Activated CD4-positive, alpha-beta T cell treated with anti-CD3 and anti-CD28 coated beads, Interleukin-2, amount 50 U/mL, for 16 hours (primary cell): ENCODE measurements at regions not wholly inside any gene's neighbourhood (a gene's known extent, or its start where the extent isn't known, plus 50 kb on each side); places are given as distances from the start of the nearest gene placed in this dataset.
"Not testable (repeated sequence)": the region's sequence is repeated elsewhere in the genome, so short reads cannot be mapped to it uniquely, and the experiment has no call there.

Experiments used
- DNase-seq: peaks from one replicate; pipeline ENCODE4 v3.0.0-alpha.2; 2020

DNA sequence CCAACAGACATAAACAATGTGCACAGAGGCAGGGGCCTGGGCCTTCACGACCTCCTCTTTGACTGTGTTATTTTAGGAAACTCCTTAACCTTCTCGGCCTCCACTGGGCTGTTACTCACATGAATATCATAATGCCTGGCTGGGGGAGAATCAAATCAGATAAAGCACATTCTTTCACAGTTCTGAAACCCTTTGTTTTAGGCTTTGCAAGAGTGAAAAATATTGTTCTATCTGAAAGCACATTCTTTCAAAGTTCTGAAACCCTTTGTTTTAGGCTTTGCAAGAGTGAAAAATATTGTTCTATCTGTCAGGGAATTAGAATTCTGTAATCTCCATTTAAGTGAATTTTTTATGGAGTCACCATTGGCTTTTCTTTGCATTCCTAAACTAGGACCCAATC lies 50.7 kb upstream of the SYNDIG1 start:
- no peak for DNase-seq

DNA sequence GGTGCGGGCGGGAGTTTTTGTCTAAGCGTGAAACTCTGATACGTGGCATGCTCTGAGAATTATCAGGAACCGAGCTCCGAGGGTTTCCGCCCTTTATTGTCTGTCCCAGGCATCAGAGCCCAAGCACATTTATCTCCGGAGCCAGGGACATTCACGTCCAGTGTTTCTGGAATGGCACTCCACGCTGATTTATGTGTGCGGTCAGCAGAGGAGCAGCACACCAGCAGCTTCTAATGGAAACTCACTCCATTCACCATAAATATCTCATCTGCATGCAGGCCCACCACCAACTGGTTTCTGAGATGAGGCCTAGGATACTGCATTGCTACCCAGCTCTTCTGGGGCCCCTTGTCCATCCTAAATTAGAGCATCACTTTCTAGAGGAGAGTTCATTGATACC lies 51.9 kb upstream of the SYNDIG1 start:
- DNase-seq = no peak

DNA sequence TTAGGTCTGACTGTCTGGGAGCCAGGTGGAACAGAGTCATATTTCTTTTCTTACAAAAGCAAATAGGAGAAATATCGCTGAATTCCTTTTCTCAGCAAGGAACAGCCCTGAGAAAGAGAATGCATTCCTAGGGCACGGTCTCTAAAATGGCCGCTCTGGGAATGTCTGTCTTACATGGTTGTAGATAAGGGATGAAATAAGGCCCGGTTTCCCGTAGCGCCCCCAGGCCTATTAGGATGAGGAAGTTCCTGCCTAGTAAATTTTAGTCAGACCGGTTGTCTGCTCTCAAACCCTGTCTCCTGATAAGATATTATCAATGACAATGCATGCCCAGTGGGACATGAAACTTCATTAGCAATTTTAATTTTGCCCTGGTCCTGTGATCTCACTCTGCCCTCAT lies 54.0 kb upstream of the SYNDIG1 start:
- DNase-seq = not testable (repeated sequence)

DNA sequence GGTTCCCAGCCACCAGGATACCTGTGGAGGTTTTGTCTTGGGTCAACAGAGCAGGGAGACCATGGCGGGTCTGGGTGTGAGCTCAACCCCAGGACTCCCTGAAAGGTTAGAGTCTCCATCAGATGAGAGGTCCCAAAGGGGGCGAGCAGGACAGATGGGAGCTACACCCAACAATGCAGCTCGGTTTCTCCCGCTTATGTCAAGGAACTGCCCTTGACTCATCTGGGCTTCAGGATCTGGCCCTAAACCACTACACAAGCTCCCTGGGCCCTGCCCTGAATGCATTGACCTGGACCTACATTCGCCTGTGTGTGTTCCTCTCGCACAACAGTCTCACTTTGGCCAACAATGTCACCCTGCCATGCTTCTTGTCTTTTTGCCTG lies 57.6 kb upstream of the SYNDIG1 start:
- no peak for DNase-seq

DNA sequence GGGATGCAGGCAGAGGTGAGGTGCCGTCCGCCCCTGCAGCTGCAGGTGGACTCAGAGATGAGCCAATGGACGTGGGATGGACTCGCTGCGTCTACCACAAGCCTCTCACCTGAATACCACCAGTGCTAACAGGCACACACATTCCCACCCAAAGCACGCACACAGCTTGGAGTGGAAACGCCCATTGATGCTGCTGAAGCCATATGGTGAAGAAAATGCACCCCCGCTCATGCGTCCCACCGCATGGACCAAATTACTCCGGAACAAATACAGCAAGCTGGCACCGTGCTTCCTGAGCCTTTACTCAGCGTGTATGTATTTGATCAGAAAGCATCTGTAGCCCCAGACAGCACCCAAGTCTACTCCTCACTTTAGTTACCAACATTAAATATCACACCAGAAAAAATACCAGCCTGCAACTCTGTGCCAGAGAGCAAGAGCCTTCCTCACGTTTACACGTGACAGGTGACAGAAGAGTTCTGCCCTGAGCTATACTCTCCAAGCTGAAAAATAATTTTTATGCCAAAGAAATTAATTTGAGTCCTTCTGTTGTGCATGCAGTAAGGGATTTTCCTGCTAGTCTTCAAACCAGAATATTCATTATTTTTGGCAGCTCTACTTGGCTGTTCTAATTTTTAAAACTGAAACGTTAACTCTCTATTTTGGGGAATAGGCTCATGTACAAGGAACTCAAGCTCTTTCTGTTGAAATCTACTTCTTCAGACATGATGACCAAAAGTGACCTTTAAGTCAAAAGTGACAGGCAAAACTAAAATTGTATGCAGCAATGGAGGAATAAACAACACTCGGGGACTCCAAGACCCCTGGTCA lies 58.2 kb upstream of the SYNDIG1 start:
- no peak for DNase-seq

DNA sequence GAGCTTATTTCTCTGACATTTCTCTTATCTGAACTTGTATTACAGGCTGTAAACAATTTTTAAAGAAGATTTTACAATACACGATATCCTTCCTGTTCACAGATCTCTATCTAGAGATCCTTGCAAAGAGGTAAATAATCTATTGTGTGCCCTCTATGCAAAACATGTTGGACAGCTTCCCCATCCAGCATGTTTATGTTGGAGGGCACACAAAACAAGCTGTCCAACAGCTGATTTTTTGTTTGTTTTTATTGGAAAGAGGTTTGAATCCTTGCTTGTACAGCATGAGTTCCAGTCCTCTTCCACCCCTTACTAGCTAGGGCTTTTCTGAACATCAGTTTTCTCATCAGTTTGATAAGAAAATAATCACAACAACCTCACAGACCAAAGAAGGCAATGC lies 62.3 kb upstream of the SYNDIG1 start:
- no peak for DNase-seq

DNA sequence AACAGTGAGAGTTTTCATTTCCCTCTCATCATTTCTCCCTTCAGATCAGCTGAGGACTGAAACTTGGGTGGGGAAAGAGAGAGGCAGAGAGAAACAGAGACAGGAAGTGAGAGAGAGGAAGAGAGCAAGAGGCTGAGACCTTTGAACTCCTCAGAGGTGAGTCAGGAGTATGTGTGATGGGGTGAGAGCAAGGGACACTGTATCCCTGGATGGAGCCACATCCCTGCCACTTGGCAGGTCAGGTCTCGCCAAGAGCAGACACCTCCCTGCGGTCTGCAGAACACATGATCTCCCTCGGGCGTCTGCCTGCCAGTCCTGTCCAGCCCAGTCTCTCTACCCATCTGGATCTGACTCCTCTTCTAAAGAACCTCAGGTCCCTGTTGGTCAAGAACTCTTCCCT lies 62.7 kb upstream of the SYNDIG1 start:
- DNase-seq = peak; percentile 8

DNA sequence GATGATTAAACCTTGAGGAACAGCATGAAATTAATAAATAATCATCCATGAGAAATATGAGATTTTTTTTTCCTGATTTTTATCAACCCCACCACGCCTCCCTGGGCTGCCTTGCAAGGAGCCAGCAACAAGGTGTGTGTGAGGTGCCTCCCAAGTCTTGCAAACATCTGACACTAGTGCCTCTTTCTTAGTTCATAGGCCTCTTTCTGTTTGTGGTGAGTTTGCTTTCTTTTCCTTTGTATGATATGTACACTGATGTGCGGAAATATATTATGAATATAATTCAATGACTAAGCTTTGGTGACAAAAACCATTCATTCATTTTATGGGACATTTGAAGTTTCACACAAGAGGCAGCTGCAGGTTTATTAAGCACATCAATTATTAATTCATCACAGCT lies 63.2 kb upstream of the SYNDIG1 start:
- DNase-seq = no peak

DNA sequence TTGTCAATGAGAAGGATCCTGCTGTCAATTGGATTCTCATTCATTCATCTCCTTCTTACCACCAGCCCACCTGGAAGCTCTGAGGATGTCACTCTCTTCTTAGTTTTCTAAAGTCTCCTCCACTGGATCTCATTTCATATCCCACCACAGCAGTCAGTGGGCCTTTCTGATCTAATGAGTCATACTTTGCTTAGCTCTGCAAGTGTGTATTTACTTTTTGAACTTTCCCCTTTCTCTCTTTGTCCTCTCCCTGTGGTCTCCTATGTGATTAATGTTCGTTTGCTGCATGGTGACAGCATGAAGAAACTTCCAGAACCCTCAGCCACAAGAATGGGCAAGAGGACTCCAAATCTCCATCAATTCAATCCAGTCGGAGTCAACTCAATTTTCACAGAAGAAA lies 63.6 kb upstream of the SYNDIG1 start:
- no peak for DNase-seq

DNA sequence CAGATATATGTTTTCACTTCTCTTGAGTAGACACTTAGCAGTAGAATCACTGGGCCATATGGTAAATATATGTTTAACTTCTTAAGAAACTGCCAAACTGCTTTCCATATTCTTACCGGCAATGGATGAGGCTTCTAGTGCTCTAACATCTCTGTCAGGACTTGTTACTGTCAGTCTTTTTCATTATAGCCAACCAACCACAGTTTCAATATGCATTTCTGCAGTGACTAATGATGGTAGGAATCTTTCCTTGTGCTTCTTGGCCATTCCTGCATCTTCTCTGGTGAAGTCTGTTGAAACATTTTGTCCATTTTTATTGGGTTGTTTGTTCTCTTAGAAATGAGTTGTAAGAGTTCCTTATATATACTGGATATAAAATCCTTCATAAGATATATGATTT lies 66.0 kb upstream of the SYNDIG1 start:
- no peak for DNase-seq

DNA sequence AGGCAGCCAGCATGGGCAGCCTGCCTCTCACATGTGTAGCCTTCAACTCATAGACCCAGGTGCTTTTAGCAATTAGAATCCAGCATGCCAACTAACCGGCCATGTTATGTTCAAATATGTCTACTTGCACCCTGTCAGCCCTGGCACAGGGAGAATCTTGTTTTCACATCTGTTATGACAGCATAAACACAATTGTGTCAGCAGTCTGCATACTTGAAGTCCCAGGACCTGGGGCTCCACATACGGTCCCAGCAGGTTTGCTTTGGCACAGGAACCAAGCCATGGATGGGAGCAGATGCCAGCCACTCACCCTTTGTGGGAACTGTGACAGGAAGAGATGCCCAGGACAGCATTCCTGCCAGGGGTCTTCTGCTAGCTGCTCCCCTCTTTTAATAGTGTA lies 67.2 kb upstream of the SYNDIG1 start:
- no peak for DNase-seq

DNA sequence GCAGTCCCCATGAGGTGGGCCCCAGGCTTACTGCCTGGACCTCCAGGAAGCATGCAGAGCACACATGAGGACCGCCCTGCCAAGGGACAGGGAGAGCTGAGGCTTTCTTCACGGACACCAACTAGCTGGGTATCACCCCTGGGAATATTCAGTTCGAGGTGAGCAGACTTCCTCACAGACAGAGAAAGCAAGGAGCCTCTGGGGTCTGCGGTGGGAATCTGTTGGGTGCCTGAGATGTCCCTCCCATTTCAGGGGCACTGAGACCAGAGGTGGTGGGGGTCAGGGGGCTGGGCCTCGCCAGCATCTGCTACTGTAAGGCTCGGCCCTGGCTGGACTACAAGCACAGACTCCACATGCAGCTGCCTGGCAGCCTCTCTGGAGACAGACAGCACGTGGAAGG lies 74.3 kb upstream of the SYNDIG1 start:
- no peak for DNase-seq

DNA sequence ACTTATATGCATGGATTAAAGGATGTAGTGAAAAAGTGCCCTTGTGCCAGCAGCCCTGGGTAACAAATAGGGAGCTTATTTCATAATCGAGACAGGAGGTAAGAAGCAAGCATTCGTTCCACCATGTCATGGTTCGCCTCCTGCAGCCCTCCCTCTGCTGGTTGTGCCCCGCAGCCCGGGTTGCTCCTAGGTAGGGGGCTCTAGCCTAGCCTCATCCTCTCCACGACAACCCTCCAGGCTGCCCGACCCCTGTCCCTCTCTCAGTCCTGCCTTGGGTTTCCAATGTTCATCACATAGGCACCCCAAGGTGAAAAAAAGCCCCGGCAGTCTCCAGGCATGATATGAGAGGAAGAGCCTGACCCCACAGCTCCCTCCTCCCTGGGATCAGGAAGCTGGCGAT lies 75.5 kb upstream of the SYNDIG1 start:
- DNase-seq = no peak

DNA sequence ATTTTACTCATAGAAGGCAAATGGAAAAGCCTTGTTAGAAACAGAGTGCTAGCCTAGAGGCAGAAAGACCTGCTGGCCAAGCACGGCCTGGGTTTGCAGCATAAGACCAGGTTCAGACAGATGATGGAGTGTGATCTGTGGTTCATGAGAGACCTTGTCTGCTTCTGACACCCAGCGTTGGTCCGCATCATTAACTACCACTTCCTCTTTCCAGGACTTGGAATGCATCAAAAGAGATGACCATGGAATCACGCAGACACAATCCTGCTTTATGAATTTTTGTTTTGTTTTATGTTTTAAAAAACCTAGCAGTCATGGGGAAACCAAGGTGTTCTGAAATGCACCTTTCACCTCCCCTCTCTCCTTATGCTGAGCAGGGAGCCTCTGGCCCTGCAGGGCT lies 76.8 kb upstream of the SYNDIG1 start:
- DNase-seq = no peak

DNA sequence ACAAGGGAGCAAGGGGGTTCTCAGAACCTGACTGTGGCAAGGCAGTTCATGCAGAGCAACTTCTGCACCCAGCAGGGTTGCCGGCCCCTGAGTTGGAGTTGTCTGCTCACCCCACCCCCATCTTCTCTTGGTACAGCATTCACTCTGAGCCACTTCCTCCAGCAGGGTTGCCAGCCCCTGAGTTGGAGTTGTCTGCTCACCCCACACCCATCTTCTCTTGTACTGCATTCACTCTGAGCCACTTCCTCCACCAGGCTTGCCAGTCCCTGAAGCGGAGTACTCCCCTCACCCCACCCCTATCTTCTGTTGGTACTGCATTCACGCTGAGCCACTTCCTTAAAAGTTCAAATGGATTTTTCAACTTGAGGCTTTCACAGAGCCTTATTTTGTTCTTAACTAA lies 79.7 kb upstream of the SYNDIG1 start:
- peak; percentile 12 for DNase-seq

DNA sequence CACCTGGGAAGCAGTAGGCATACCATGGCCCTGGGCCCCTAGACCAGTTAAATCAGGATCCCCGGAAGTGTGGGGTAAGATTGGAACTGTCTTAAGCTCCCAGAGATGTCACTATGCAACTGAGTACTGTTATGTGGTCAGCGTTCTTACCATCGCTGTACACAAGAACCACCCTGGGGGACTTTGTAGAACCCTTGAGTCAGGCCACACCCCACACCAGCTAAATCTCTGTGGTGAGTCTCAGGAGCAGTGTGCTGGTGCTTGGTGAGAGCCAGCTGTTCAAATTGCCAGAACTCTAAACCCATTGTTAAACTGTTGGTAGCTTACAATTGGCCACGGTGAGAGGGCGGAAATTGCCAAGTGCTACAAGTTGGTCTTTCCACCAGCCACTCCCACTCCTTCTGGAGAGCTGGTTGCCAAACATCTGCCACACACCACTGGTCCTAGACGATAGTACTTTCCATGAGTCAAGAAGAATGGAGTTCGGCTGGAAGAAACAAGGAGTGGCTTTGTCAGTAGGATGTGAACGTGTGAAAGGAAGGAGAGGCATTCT lies 80.5 kb upstream of the SYNDIG1 start:
- DNase-seq = no peak

DNA sequence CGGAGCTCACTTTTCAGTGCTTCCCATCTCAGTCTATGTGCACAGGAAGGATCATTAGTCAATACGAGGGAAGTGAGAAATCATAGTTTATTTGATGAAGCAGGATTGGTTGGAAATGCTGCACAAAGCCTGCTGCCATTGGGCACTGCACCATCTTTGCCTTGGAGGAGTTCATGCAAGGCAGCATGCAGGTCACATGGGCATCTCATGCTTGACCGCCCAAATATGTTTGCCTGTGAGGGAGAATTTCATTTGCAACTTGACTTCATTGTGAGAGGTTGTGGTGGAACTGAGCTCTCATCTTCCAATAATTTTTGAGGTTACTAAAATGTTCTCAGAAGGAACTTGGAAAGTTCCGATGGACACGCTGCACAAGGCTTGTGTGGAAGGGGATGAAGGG lies 83.9 kb upstream of the SYNDIG1 start:
- DNase-seq = no peak

DNA sequence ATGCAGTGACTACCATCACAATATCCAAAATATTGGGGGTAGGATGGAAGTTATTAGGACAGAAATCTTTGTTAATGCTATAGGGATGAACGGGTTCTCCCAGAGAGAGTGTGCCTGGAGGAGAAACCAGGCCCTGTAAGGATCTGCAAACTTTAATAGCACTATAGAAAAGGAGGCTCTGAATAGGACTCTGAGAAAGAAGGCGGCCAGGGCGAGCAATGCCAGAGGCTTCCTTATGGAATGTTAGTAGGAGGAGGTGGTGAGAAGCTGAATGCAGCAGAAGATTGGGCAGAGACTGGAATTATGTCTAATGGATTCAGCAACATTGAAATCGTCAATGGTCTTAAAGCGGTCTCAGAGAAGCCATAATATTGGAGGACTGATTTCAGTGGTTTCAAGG lies 84.6 kb upstream of the SYNDIG1 start:
- no peak for DNase-seq

DNA sequence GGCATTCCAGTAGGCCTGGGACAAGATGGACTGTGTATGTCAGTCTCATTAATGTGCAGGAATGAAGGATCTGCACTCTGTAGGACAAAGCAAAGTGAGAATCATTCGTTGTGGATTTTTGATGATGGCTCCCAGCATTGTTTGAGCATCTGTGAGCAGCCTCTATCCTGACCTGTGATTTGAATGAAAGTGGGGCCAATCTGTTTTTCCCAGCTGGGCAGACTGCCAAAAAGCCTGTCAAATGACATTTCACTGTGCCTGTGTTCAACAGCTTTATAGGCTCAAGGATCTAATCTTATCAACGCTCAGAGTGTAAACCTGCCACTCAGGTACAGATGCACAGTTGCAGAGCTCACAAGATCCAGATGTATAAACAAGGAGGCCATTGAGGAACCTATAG lies 86.7 kb upstream of the SYNDIG1 start:
- no peak for DNase-seq

DNA sequence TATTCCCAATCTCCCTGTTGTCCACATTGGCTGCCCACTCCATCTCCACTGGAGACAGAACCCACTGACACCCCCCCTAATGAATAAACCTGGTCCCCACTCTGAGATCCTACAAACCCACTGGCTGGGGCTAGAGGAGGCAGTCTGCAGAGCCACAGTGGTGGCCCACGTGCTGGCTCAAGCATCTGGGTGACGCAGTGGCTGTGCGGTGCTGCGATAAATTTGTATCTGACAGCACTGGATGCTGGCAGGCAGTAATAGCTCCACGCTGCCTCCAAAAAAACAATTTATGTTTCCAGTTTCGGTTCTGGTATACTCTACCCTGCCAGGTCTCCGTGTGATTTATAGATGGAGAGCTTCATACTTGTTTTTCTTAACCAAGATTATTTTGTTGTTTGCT lies 87.1 kb upstream of the SYNDIG1 start:
- DNase-seq = no peak

DNA sequence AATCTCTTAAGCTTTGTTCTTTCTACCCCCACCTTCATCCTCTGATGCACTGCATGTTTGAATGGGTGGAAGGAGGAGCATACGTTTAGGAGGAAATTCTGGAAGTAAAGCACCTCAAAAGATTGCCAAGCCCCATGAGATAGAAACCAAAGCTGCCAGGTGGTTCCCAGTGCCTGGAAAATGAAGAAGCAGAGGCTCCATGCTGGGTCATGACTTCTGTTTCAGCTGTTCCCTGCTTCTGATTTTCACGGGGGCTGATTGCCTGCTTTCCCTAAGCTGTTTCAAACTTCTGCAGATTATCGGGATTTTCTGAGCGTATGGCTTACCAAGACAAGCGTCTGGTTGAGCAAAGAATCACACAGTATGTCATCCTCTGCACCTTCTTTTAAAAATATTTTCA lies 87.5 kb upstream of the SYNDIG1 start:
- DNase-seq = no peak

DNA sequence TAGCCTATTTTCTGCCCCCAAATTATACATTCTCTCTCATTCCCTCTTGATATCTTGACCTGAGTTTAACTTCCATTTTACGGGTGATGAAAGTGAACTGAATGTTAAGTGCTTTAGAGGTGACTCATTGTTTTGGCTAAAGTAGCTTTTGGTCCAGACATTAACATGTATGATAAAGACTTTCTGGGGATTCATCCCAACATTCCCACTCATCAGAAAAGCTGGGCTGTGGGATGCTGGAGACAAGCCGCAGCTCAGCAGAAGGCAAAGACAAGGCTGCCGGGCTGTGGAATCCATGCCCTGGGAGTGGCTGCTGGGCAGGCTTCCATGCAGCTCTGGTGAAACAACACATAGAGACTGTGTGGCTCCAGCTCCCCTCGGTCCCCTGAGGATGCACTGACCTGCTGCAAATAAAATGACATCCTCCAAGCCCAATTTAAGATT lies 89.9 kb upstream of the SYNDIG1 start:
- DNase-seq = no peak

DNA sequence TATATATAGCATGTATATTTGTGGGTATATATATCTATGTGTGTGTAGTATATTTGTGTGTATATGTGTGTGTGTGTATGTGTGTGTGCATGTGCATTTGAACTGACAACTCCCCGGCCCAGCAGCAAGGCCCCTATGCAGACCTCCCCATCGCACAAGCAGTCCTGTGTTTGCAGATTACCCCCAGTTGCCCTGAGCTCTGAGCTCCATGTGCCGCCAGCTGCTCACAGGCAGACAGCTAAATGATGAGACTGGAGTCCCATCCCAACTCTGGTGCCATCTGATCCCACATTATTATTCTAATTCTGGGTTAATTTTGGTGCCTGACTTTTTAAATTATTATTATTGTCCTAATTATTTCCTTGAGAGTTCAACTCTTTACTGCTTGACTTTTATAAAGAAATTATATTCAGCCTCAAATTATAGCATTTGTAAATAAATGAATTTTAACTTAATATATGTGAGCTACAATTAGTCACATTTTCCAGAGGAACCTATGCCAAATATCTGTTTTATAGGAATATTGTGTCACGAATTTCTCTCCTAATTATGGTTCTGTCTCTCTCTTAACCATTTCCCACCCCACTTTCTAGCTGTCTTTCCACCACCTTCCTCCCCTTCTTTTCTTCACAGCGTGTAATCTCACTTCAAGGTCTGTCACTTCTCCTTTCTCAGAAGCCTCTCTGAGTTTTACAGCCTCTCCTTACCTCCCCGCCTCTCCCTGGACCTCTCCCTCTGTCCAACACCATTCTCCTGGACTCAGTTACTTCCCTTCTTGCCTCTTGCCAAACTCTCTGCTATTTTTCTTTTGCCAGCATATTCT lies 90.6 kb upstream of the SYNDIG1 start:
- DNase-seq = no peak
